ENCODE measurements at regions not wholly inside any gene's neighbourhood (a gene's known extent, or its start where the extent isn't known, plus 50 kb on each side); places are given as distances from the start of the nearest gene placed in this dataset.

DNA sequence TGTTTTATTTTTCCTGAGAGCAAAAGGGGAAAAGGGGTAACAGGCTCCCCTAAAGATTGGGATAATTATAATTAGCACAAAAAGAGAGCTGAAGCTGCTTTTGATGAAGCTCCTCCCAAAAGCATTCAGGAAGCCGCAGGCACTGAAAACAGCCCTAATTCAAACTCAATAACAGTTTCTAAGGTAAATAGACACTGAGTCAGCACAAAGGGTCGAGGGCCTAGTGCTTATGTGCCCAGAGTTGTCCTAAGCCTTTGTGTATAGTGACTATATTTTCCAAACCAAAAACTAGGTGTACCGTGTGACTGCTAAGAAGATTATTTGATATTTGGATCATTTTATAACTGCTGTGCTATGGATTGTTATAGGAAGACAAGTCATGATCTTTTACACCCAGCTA is 67.7 kb downstream of the HMHB1 start:
- Histone ChIP-seq H3K4me1 (ENCODE audit: insufficient read depth, low read length) (peaks cover 11% of the 10 kb centered on the region), H3K9me3 (ENCODE audit: insufficient read depth, low read depth, low read length) (no peaks in the 10 kb centered on the region), H3K4me3 (ENCODE audit: insufficient read depth, low read depth, low read length) (no peak overlapping the region), H2AFZ (ENCODE audit: low read depth, low read length) (no peak overlapping the region), H3K79me2 (ENCODE audit: insufficient read depth, low read length) (no peaks in the 10 kb centered on the region), H3K27ac (ENCODE audit: low read depth, low read length) (no peak overlapping the region), H3K4me2 (ENCODE audit: low read length) (peak overlapping the region; percentile 6), H3K36me3 (ENCODE audit: insufficient read depth, low read length) (no peaks in the 10 kb centered on the region), H3K9ac (ENCODE audit: low read length) (no peak overlapping the region), H3K27me3 (ENCODE audit: insufficient read depth, low read length) (no peaks in the 10 kb centered on the region), H4K20me1 (ENCODE audit: insufficient read depth, low read length) (no peaks in the 10 kb centered on the region)
- Mint-ChIP-seq H3K36me3 (ENCODE audit: low read depth, unreplicated experiment) (no peaks in the 10 kb centered on the region), H3K27me3 (ENCODE audit: low read depth, unreplicated experiment) (no peaks in the 10 kb centered on the region), H3K4me3 (ENCODE audit: unreplicated experiment) (no peak overlapping the region), H3K27ac (ENCODE audit: unreplicated experiment) (no peak overlapping the region), H3K9me3 (ENCODE audit: unreplicated experiment) (no peaks in the 10 kb centered on the region), H3K4me1 (ENCODE audit: low read depth, unreplicated experiment) (no peaks in the 10 kb centered on the region)
- DNase-seq (ENCODE audit: low read depth): peak; percentile 16
- TF ChIP-seq EZH2 (IDR thresholded peaks at IDR 0.05; ENCODE audit: insufficient read depth, low read length): no peak
- TF ChIP-seq, protein P1, sequence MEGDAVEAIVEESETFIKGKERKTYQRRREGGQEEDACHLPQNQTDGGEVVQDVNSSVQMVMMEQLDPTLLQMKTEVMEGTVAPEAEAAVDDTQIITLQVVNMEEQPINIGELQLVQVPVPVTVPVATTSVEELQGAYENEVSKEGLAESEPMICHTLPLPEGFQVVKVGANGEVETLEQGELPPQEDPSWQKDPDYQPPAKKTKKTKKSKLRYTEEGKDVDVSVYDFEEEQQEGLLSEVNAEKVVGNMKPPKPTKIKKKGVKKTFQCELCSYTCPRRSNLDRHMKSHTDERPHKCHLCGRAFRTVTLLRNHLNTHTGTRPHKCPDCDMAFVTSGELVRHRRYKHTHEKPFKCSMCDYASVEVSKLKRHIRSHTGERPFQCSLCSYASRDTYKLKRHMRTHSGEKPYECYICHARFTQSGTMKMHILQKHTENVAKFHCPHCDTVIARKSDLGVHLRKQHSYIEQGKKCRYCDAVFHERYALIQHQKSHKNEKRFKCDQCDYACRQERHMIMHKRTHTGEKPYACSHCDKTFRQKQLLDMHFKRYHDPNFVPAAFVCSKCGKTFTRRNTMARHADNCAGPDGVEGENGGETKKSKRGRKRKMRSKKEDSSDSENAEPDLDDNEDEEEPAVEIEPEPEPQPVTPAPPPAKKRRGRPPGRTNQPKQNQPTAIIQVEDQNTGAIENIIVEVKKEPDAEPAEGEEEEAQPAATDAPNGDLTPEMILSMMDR (IDR thresholded peaks at IDR 0.05; ENCODE audit: insufficient read depth, low read depth, low read length): no peak
- FAIRE-seq: peak; percentile 20

DNA sequence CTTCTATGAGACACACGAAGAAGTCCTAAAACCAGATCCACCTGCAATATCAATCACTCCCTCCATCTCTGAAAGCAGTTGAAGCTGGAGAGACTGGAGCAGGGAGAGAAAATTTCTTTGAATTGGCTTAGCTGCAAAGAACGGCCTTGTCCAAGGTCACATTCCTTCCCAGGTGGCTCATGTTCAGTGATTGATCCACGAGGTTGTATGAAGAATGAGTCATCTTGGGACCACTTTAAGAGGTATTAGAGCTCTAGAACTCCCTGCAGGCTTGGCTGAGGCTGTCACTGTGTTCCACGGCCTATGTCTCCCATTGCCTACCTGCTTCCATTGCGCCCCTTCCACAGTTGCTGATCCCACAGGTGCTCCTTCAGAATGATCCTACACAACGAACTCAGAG is 68.2 kb downstream of the HMHB1 start:
- no peaks in the 10 kb centered on the region for H4K20me1 ChIP-seq (ENCODE audit: insufficient read depth, low read length)
- Mint-ChIP-seq H3K27ac (ENCODE audit: unreplicated experiment) (no peak overlapping the region), H3K9me3 (ENCODE audit: unreplicated experiment) (no peaks in the 10 kb centered on the region), H3K4me1 (ENCODE audit: low read depth, unreplicated experiment) (no peaks in the 10 kb centered on the region), H3K27me3 (ENCODE audit: low read depth, unreplicated experiment) (no peaks in the 10 kb centered on the region), H3K4me3 (ENCODE audit: unreplicated experiment) (no peak overlapping the region), H3K36me3 (ENCODE audit: low read depth, unreplicated experiment) (no peaks in the 10 kb centered on the region)
- H3K4me2 ChIP-seq (ENCODE audit: low read length): peak overlapping the region; percentile 6
- H3K4me1 ChIP-seq (ENCODE audit: insufficient read depth, low read length): peaks cover 11% of the 10 kb centered on the region
- no peak overlapping the region for H2AFZ ChIP-seq (ENCODE audit: low read depth, low read length)
- H3K27me3 ChIP-seq (ENCODE audit: insufficient read depth, low read length): no peaks in the 10 kb centered on the region
- no peak overlapping the region for H3K27ac ChIP-seq (ENCODE audit: low read depth, low read length)
- no peak overlapping the region for H3K9ac ChIP-seq (ENCODE audit: low read length)
- DNase-seq (ENCODE audit: low read depth) (peak; percentile 66), FAIRE-seq (no peak)
- TF ChIP-seq EZH2 (IDR thresholded peaks at IDR 0.05; ENCODE audit: insufficient read depth, low read length): no peak
- TF ChIP-seq, protein P1 (IDR thresholded peaks at IDR 0.05; ENCODE audit: insufficient read depth, low read depth, low read length): no peak
- no peaks in the 10 kb centered on the region for H3K79me2 ChIP-seq (ENCODE audit: insufficient read depth, low read length)
- no peak overlapping the region for H3K4me3 ChIP-seq (ENCODE audit: insufficient read depth, low read depth, low read length)
- no peaks in the 10 kb centered on the region for H3K36me3 ChIP-seq (ENCODE audit: insufficient read depth, low read length)
- H3K9me3 ChIP-seq (ENCODE audit: insufficient read depth, low read depth, low read length): no peaks in the 10 kb centered on the region

- no peak overlapping the region for H2AFZ ChIP-seq (ENCODE audit: low read depth, low read length)
- no peaks in the 10 kb centered on the region for H3K36me3 Mint-ChIP-seq (ENCODE audit: low read depth, unreplicated experiment)
- no peak for FAIRE-seq
- no peak overlapping the region for H3K4me3 Mint-ChIP-seq (ENCODE audit: unreplicated experiment)
- H3K27me3 ChIP-seq (ENCODE audit: insufficient read depth, low read length): no peaks in the 10 kb centered on the region
- H3K9ac ChIP-seq (ENCODE audit: low read length): no peak overlapping the region
- H3K36me3 ChIP-seq (ENCODE audit: insufficient read depth, low read length): no peaks in the 10 kb centered on the region
- H3K4me3 ChIP-seq (ENCODE audit: insufficient read depth, low read depth, low read length): no peak overlapping the region
- TF ChIP-seq EZH2 (IDR thresholded peaks at IDR 0.05; ENCODE audit: insufficient read depth, low read length): no peak
- TF ChIP-seq, protein P1 (IDR thresholded peaks at IDR 0.05; ENCODE audit: insufficient read depth, low read depth, low read length): no peak
- DNase-seq (ENCODE audit: low read depth): no peak
- no peaks in the 10 kb centered on the region for H3K79me2 ChIP-seq (ENCODE audit: insufficient read depth, low read length)
- no peaks in the 10 kb centered on the region for H3K9me3 ChIP-seq (ENCODE audit: insufficient read depth, low read depth, low read length)
- no peaks in the 10 kb centered on the region for H3K27me3 Mint-ChIP-seq (ENCODE audit: low read depth, unreplicated experiment)
- no peaks in the 10 kb centered on the region for H4K20me1 ChIP-seq (ENCODE audit: insufficient read depth, low read length)
- peaks cover 20% of the 10 kb centered on the region for H3K4me1 ChIP-seq (ENCODE audit: insufficient read depth, low read length)
- no peaks in the 10 kb centered on the region for H3K9me3 Mint-ChIP-seq (ENCODE audit: unreplicated experiment)
- no peak overlapping the region for H3K27ac ChIP-seq (ENCODE audit: low read depth, low read length)
- peaks cover 12% of the 10 kb centered on the region for H3K4me1 Mint-ChIP-seq (ENCODE audit: low read depth, unreplicated experiment)
- H3K4me2 ChIP-seq (ENCODE audit: low read length): no peak overlapping the region
- no peak overlapping the region for H3K27ac Mint-ChIP-seq (ENCODE audit: unreplicated experiment)
These were observed 70.6 kb downstream of the HMHB1 start for GRCh38 chr5:143882520-143882919.
